H9 (cell line): ENCODE measurements at regions not wholly inside any gene's neighbourhood (a gene's known extent, or its start where the extent isn't known, plus 50 kb on each side); places are given as distances from the start of the nearest gene placed in this dataset.

Experiments
- DNase-seq: peaks from one replicate; pipeline ENCODE4 v3.0.0-alpha.2; 2017
- H2AFZ ChIP-seq: one replicate; pipeline ENCODE4 v1.6.1; 2013; ENCODE audit warnings: mild to moderate bottlenecking, low read length, control low read depth, moderate library complexity
- H2AK5ac ChIP-seq: 2 replicates; pipeline ENCODE4 v1.6.1; 2013; ENCODE audit warnings: low read length, control low read depth, mixed read lengths; ENCODE audit not compliant: insufficient read length
- H2BK120ac ChIP-seq: one replicate; pipeline ENCODE4 v1.6.1; 2013; ENCODE audit warnings: low read depth, mild to moderate bottlenecking, low read length, control low read depth, inconsistent platforms; ENCODE audit not compliant: poor library complexity, severe bottlenecking
- H2BK12ac ChIP-seq: 2 replicates; pipeline ENCODE4 v1.6.1; 2013; ENCODE audit warnings: low read length, control low read depth, mixed read lengths, low read depth; ENCODE audit not compliant: insufficient read length
- H2BK15ac ChIP-seq: 2 replicates; pipeline ENCODE4 v1.6.1; 2013; ENCODE audit warnings: low read depth, low read length, control low read depth
- H2BK20ac ChIP-seq: one replicate; pipeline ENCODE4 v1.6.1; 2013; ENCODE audit warnings: low read depth, mild to moderate bottlenecking, low read length, control low read depth, inconsistent platforms; ENCODE audit not compliant: poor library complexity, severe bottlenecking
- H2BK5ac ChIP-seq: 2 replicates; pipeline ENCODE4 v1.6.1; 2013; ENCODE audit warnings: low read length, control low read depth, mixed read lengths; ENCODE audit not compliant: insufficient read length
- H3K14ac ChIP-seq: 2 replicates; pipeline ENCODE4 v1.6.1; 2013; ENCODE audit warnings: low read length, control low read depth; ENCODE audit not compliant: insufficient read depth
- H3K18ac ChIP-seq: 2 replicates; pipeline ENCODE4 v1.6.1; 2013; ENCODE audit warnings: low read depth, mild to moderate bottlenecking, mixed read lengths, low read length, control low read depth; ENCODE audit not compliant: insufficient read length
- H3K23ac ChIP-seq: 2 replicates; pipeline ENCODE4 v1.6.1; 2013; ENCODE audit warnings: low read length, control low read depth, mixed read lengths, low read depth; ENCODE audit not compliant: insufficient read length
- H3K23me2 ChIP-seq: 2 replicates; pipeline ENCODE4 v1.6.1; 2013; ENCODE audit warnings: low read depth, mild to moderate bottlenecking, mixed read lengths, low read length, control low read depth; ENCODE audit not compliant: insufficient read length, poor library complexity, severe bottlenecking
- H3K27ac ChIP-seq: 2 replicates; pipeline ENCODE4 v1.5.1; 2013; ENCODE audit warnings: low read length, control low read depth, mixed read lengths, low read depth; ENCODE audit not compliant: insufficient read length
- H3K27me3 ChIP-seq: 2 replicates; pipeline ENCODE4 v1.6.1; 2013; ENCODE audit warnings: low read length, control low read depth, inconsistent platforms; ENCODE audit not compliant: insufficient read depth
- H3K4ac ChIP-seq: 2 replicates; pipeline ENCODE4 v1.6.1; 2013; ENCODE audit warnings: low read depth, mild to moderate bottlenecking, control low read depth, inconsistent platforms, low read length, moderate library complexity
- H3K4me1 ChIP-seq: 2 replicates; pipeline ENCODE4 v1.6.1; 2013; ENCODE audit warnings: low read length, control low read depth, inconsistent platforms; ENCODE audit not compliant: insufficient read depth
- H3K4me2 ChIP-seq: 2 replicates; pipeline ENCODE4 v1.6.1; 2013; ENCODE audit warnings: low read length, control low read depth, mixed read lengths; ENCODE audit not compliant: insufficient read length, insufficient read depth
- H3K56ac ChIP-seq: 2 replicates; pipeline ENCODE4 v1.6.1; 2013; ENCODE audit warnings: low read depth, mild to moderate bottlenecking, mixed read lengths, low read length, control low read depth; ENCODE audit not compliant: insufficient read length
- H3K79me1 ChIP-seq: 2 replicates; pipeline ENCODE4 v1.6.1; 2013; ENCODE audit warnings: low read depth, mild to moderate bottlenecking, moderate library complexity, low read length, control low read depth, inconsistent platforms; ENCODE audit not compliant: insufficient read depth, poor library complexity, severe bottlenecking
- H3K79me2 ChIP-seq: 2 replicates; pipeline ENCODE4 v1.6.1; 2013; ENCODE audit warnings: low read length, control low read depth, inconsistent platforms; ENCODE audit not compliant: insufficient read depth
- H3K9ac ChIP-seq: 2 replicates; pipeline ENCODE4 v1.6.1; 2013; ENCODE audit warnings: low read length, control low read depth, mixed read lengths; ENCODE audit not compliant: insufficient read length; ENCODE audit errors: extremely low read depth
- H3K9me3 ChIP-seq: one replicate; pipeline ENCODE4 v1.6.1; 2013; ENCODE audit warnings: low read depth, low read length, inconsistent platforms; ENCODE audit not compliant: control insufficient read depth
- H3T11ph ChIP-seq: one replicate; pipeline ENCODE4 v1.6.1; 2013; ENCODE audit warnings: mild to moderate bottlenecking, low read length, control low read depth, inconsistent platforms
- H4K20me1 ChIP-seq: one replicate; pipeline ENCODE4 v1.6.1; 2013; ENCODE audit not compliant: control insufficient read depth, insufficient read length, insufficient read depth
- H4K5ac ChIP-seq: 2 replicates; pipeline ENCODE4 v1.6.1; 2013; ENCODE audit warnings: low read depth, mild to moderate bottlenecking, mixed read lengths, low read length, control low read depth; ENCODE audit not compliant: insufficient read length
- H4K8ac ChIP-seq: replicated peaks from 2 replicates; pipeline ENCODE4 v1.6.1; 2013; ENCODE audit warnings: low read length, control low read depth, mixed read lengths, low read depth; ENCODE audit not compliant: insufficient read length
- H4K91ac ChIP-seq: 2 replicates; pipeline ENCODE4 v1.6.1; 2013; ENCODE audit warnings: low read depth, mild to moderate bottlenecking, moderate library complexity, mixed read lengths, low read length, control low read depth; ENCODE audit not compliant: insufficient read length
- H3K27ac Mint-ChIP-seq, 3 experiments: 2 replicates in 2 of 3; 3 replicates in 1 of 3; pipeline ENCODE4 v1.8.0; 2020 to 2021; ENCODE audit warnings: mixed read lengths in 3 of 3, mild to moderate bottlenecking in 1 of 3, moderate library complexity in 1 of 3
- H3K27me3 Mint-ChIP-seq: 2 replicates; pipeline ENCODE4 v1.8.0; 2021; ENCODE audit warnings: low read depth, mild to moderate bottlenecking, moderate library complexity, mixed read lengths
- H3K36me3 Mint-ChIP-seq, 3 experiments: 2 replicates in 2 of 3; 3 replicates in 1 of 3; pipeline ENCODE4 v1.8.0; 2020 to 2021; ENCODE audit warnings: low read depth in 3 of 3, mixed read lengths in 3 of 3; ENCODE audit not compliant: insufficient read depth in 1 of 3
- H3K4me1 Mint-ChIP-seq, 2 experiments: 2 replicates each; pipeline ENCODE4 v1.8.0; 2020; ENCODE audit warnings: mixed read lengths in 2 of 2
- H3K4me3 Mint-ChIP-seq, 2 experiments: 2 replicates in 1 of 2; 3 replicates in 1 of 2; pipeline ENCODE4 v1.8.0; 2020 to 2021; ENCODE audit warnings: mild to moderate bottlenecking in 2 of 2, mixed read lengths in 2 of 2, moderate library complexity in 1 of 2
- H3K9me3 Mint-ChIP-seq, 2 experiments: 2 replicates in 1 of 2; 3 replicates in 1 of 2; pipeline ENCODE4 v1.8.0; 2020; ENCODE audit warnings: mild to moderate bottlenecking in 2 of 2, mixed read lengths in 2 of 2, moderate library complexity in 1 of 2
- WGBS: extraction: QIAGEN DNeasy Blood & Tissue Kit; methylation state at CpG from one replicate; pipeline ENCODE4 v1.1.7; 2013; ENCODE audit warnings: missing lambda C conversion rate, low lambda C conversion rate, mixed read lengths; ENCODE audit not compliant: insufficient read length; ENCODE audit errors: extremely low coverage; 5-methylcytosine and 5-hydroxymethylcytosine counted together
- TF ChIP-seq, protein P1 (sequence below): fragments of 200-600 bp; sonication (generic); conservative IDR thresholded peaks from 3 replicates; pipeline ENCODE4 v1.8.0; 2021; ENCODE audit warnings: antibody characterized with exemption, mild to moderate bottlenecking

DNA sequence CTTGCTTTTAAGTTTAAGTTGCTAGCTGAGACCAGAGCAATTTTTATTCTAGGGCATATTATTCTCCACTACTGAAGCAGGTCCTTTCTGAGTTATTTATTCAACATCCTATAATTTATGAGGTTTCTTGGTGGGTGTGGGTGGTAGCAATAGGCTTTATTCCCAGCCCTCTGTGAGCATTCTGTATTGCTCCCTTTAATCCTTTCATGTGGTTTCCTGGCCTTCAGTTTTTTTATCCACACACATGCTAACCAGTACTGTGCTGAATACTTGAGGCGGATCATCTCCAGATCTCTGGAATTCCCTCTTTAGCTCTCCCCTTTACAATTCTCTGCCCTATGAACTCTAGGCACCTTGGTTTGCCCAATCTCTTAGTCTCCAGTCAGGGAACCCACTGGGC lies 91.8 kb upstream of the GLRA1 start:
- H4K5ac ChIP-seq: no peak overlapping the region
- H3K9me3 ChIP-seq: no peaks in the 10 kb centered on the region
- H3K27me3 ChIP-seq: no peaks in the 10 kb centered on the region
- H4K20me1 ChIP-seq: no peaks in the 10 kb centered on the region
- no peak overlapping the region for H2BK15ac ChIP-seq
- WGBS: no CpG with 5 or more reads among the region's 1 CpG
- H2AFZ ChIP-seq: no peak overlapping the region
- H3K9ac ChIP-seq: no peak overlapping the region
- no peak overlapping the region for H2BK12ac ChIP-seq
- no peak overlapping the region for H3K14ac ChIP-seq
- H2BK120ac ChIP-seq: no peak overlapping the region
- no peak overlapping the region for H3K23ac ChIP-seq
- H3K4ac ChIP-seq: no peak overlapping the region
- H3K9me3 Mint-ChIP-seq: peaks cover 2 to 6% of the 10 kb centered on the region in 2 experiments; a peak in 3 of 5 replicates
- no peak overlapping the region for H2BK20ac ChIP-seq
- no peaks in the 10 kb centered on the region for H3K23me2 ChIP-seq
- no peak overlapping the region for H3K4me3 Mint-ChIP-seq
- H3T11ph ChIP-seq: no peak overlapping the region
- no peaks in the 10 kb centered on the region for H3K79me1 ChIP-seq
- H3K4me1 Mint-ChIP-seq: no peaks in the 10 kb centered on the region
- H3K56ac ChIP-seq: no peak overlapping the region
- no peak overlapping the region for H3K4me2 ChIP-seq
- no peak for DNase-seq
- H3K27ac ChIP-seq: no peak overlapping the region
- H3K4me1 ChIP-seq: no peaks in the 10 kb centered on the region
- no peak overlapping the region for H3K18ac ChIP-seq
- TF ChIP-seq, protein P1, sequence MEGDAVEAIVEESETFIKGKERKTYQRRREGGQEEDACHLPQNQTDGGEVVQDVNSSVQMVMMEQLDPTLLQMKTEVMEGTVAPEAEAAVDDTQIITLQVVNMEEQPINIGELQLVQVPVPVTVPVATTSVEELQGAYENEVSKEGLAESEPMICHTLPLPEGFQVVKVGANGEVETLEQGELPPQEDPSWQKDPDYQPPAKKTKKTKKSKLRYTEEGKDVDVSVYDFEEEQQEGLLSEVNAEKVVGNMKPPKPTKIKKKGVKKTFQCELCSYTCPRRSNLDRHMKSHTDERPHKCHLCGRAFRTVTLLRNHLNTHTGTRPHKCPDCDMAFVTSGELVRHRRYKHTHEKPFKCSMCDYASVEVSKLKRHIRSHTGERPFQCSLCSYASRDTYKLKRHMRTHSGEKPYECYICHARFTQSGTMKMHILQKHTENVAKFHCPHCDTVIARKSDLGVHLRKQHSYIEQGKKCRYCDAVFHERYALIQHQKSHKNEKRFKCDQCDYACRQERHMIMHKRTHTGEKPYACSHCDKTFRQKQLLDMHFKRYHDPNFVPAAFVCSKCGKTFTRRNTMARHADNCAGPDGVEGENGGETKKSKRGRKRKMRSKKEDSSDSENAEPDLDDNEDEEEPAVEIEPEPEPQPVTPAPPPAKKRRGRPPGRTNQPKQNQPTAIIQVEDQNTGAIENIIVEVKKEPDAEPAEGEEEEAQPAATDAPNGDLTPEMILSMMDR: no peak
- H4K8ac ChIP-seq: no peak overlapping the region
- H2AK5ac ChIP-seq: no peak overlapping the region
- no peaks in the 10 kb centered on the region for H3K79me2 ChIP-seq
- H3K36me3 Mint-ChIP-seq: 0 out of 7 replicates have a peak, but pooled peaks cover 0 to 2% (median 0%) of the 10 kb centered on the region in 3 experiments
- no peak overlapping the region for H2BK5ac ChIP-seq
- H3K27ac Mint-ChIP-seq: no peak overlapping the region
- H3K27me3 Mint-ChIP-seq: peaks cover 1% of the 10 kb centered on the region; the same call in 1 of the 2 replicates
- no peak overlapping the region for H4K91ac ChIP-seq
